ENCODE measurements at regions not wholly inside any gene's neighbourhood (a gene's known extent, or its start where the extent isn't known, plus 50 kb on each side); places are given as distances from the start of the nearest gene placed in this dataset.
"Not testable (repeated sequence)": the region's sequence is repeated elsewhere in the genome, so short reads cannot be mapped to it uniquely, and the experiment has no call there.

GRCh38 chr14:55914771-55915170 lies 203.4 kb upstream of the PELI2 start:
- Histone ChIP-seq H3K9me3 (ENCODE audit: severe bottlenecking) (no peaks in the 10 kb centered on the region), H3K36me3 (ENCODE audit: low read depth) (no peaks in the 10 kb centered on the region), H3K27me3 (ENCODE audit: insufficient read depth, poor library complexity, severe bottlenecking) (peaks cover 9% of the 10 kb centered on the region), H3K4me1 (ENCODE audit: insufficient read depth, poor library complexity, severe bottlenecking) (no peaks in the 10 kb centered on the region), H3K4me3 (ENCODE audit: severe bottlenecking) (no peak overlapping the region), H3K27ac (ENCODE audit: poor library complexity, severe bottlenecking) (no peak overlapping the region)
- no peak for TF ChIP-seq CTCF (IDR thresholded peaks at IDR 0.05; ENCODE audit: poor library complexity, severe bottlenecking)
- DNase-seq (ENCODE audit: low spot score) = no peak
- ATAC-seq (ENCODE audit: low read depth) = no peak

GRCh38 chr14:55915456-55915855 lies 202.8 kb upstream of the PELI2 start:
- DNase-seq (ENCODE audit: low spot score) (no peak), ATAC-seq (ENCODE audit: low read depth) (no peak)
- Histone ChIP-seq H3K27me3 (ENCODE audit: insufficient read depth, poor library complexity, severe bottlenecking) (peaks cover 9% of the 10 kb centered on the region), H3K36me3 (ENCODE audit: low read depth) (no peaks in the 10 kb centered on the region), H3K4me1 (ENCODE audit: insufficient read depth, poor library complexity, severe bottlenecking) (no peaks in the 10 kb centered on the region), H3K4me3 (ENCODE audit: severe bottlenecking) (no peak overlapping the region), H3K27ac (ENCODE audit: poor library complexity, severe bottlenecking) (no peak overlapping the region), H3K9me3 (ENCODE audit: severe bottlenecking) (no peaks in the 10 kb centered on the region)
- TF ChIP-seq CTCF (IDR thresholded peaks at IDR 0.05; ENCODE audit: poor library complexity, severe bottlenecking) = no peak

GRCh38 chr14:55919800-55920199 lies 198.4 kb upstream of the PELI2 start:
- DNase-seq (ENCODE audit: low spot score); H3K27ac ChIP-seq (ENCODE audit: poor library complexity, severe bottlenecking); ATAC-seq (ENCODE audit: low read depth); H3K4me3 ChIP-seq (ENCODE audit: severe bottlenecking); H3K9me3 ChIP-seq (ENCODE audit: severe bottlenecking); H3K36me3 ChIP-seq (ENCODE audit: low read depth); H3K4me1 ChIP-seq (ENCODE audit: insufficient read depth, poor library complexity, severe bottlenecking); H3K27me3 ChIP-seq (ENCODE audit: insufficient read depth, poor library complexity, severe bottlenecking): not testable (repeated sequence)

GRCh38 chr14:55921511-55921910 lies 196.7 kb upstream of the PELI2 start:
- H3K4me1 ChIP-seq (ENCODE audit: insufficient read depth, poor library complexity, severe bottlenecking) = no peaks in the 10 kb centered on the region
- no peak for DNase-seq (ENCODE audit: low spot score)
- no peak overlapping the region for H3K4me3 ChIP-seq (ENCODE audit: severe bottlenecking)
- no peaks in the 10 kb centered on the region for H3K36me3 ChIP-seq (ENCODE audit: low read depth)
- H3K9me3 ChIP-seq (ENCODE audit: severe bottlenecking) = no peaks in the 10 kb centered on the region
- no peak for ATAC-seq (ENCODE audit: low read depth)
- no peak overlapping the region for H3K27ac ChIP-seq (ENCODE audit: poor library complexity, severe bottlenecking)
- H3K27me3 ChIP-seq (ENCODE audit: insufficient read depth, poor library complexity, severe bottlenecking) = peaks cover 3% of the 10 kb centered on the region
- TF ChIP-seq CTCF (IDR thresholded peaks at IDR 0.05; ENCODE audit: poor library complexity, severe bottlenecking) = no peak

- Histone ChIP-seq H3K4me3 (ENCODE audit: severe bottlenecking) (no peak overlapping the region), H3K4me1 (ENCODE audit: insufficient read depth, poor library complexity, severe bottlenecking) (no peaks in the 10 kb centered on the region), H3K27me3 (ENCODE audit: insufficient read depth, poor library complexity, severe bottlenecking) (no peaks in the 10 kb centered on the region), H3K9me3 (ENCODE audit: severe bottlenecking) (peaks cover 1% of the 10 kb centered on the region), H3K36me3 (ENCODE audit: low read depth) (no peaks in the 10 kb centered on the region), H3K27ac (ENCODE audit: poor library complexity, severe bottlenecking) (no peak overlapping the region)
- no peak for DNase-seq (ENCODE audit: low spot score)
- ATAC-seq (ENCODE audit: low read depth) = no peak
- TF ChIP-seq CTCF (IDR thresholded peaks at IDR 0.05; ENCODE audit: poor library complexity, severe bottlenecking) = no peak
These were observed 192.2 kb upstream of the PELI2 start for GRCh38 chr14:55926007-55926406.

Measured in RWPE2 (cell line).